SK-N-SH treated with all-trans-retinoic acid at 6 μM for 48 hours (cell line): ENCODE measurements at regions not wholly inside any gene's neighbourhood (a gene's known extent, or its start where the extent isn't known, plus 50 kb on each side); places are given as distances from the start of the nearest gene placed in this dataset.

ENCODE experiments used
- ESRRG ChIP-seq: fragments of 250-450 bp; sonication (Bioruptor Pico); IDR thresholded peaks from 2 replicates; pipeline ENCODE4 v1.6.1; 2021; ENCODE audit warnings: mild to moderate bottlenecking
- RARB ChIP-seq: fragments of 250-450 bp; sonication (Bioruptor Pico); IDR thresholded peaks from 2 replicates; pipeline ENCODE4 v1.8.0; 2021; ENCODE audit warnings: mild to moderate bottlenecking, moderate library complexity
- TOX ChIP-seq: fragments of 250-450 bp; sonication (Bioruptor Pico); IDR thresholded peaks from 2 replicates; pipeline ENCODE4 v1.8.0; 2021; ENCODE audit warnings: mild to moderate bottlenecking, moderate library complexity, borderline replicate concordance

GRCh38 chr12:65759735-65760134 lies 64.5 kb upstream of the HMGA2 start:
- TF ChIP-seq RARB (CRISPR knock-in tag), result no peak
- TF ChIP-seq ESRRG (CRISPR knock-in tag), result no peak
- TF ChIP-seq TOX (CRISPR knock-in tag), result no peak
